Activated CD8-positive, alpha-beta T cell treated with anti-CD3 and anti-CD28 coated beads, Interleukin-2, amount 10 ng/mL, durations not matched to agents 7 days and 5 days (primary cell): ENCODE measurements at regions not wholly inside any gene's neighbourhood (a gene's known extent, or its start where the extent isn't known, plus 50 kb on each side); places are given as distances from the start of the nearest gene placed in this dataset.

Experiments
- ATAC-seq: fragments of 150-1000 bp; cut with Tn5 transposase; one replicate; pipeline ENCODE4 v1.10.0; 2021; ENCODE audit warnings: moderate library complexity
- CTCF ChIA-PET: fragments of 350-600 bp; sonication (Branson Sonifier 250); formaldehyde crosslinking; loops from one replicate; lab custom pipeline; 2021; ENCODE audit warnings: antibody characterized with exemption; lab: Charles Lee
- POLR2A ChIA-PET: fragments of 350-600 bp; sonication (Branson Sonifier 250); formaldehyde crosslinking; loops from one replicate; lab custom pipeline; 2021; ENCODE audit warnings: antibody characterized with exemption; lab: Charles Lee
- DNase-seq: peaks from one replicate; pipeline ENCODE4 v3.0.0-alpha.2; 2020
- H3K27ac Mint-ChIP-seq: one replicate; pipeline ENCODE4 v1.8.0; 2021; ENCODE audit warnings: mild to moderate bottlenecking, mixed read lengths
- H3K27me3 Mint-ChIP-seq: one replicate; pipeline ENCODE4 v1.8.0; 2021; ENCODE audit warnings: low read depth, mixed read lengths
- H3K36me3 Mint-ChIP-seq: one replicate; pipeline ENCODE4 v1.8.0; 2021; ENCODE audit warnings: low read depth, mixed read lengths
- H3K4me1 Mint-ChIP-seq: one replicate; pipeline ENCODE4 v1.8.0; 2021; ENCODE audit warnings: low read depth, mixed read lengths
- H3K4me3 Mint-ChIP-seq: one replicate; pipeline ENCODE4 v1.8.0; 2021; ENCODE audit warnings: mild to moderate bottlenecking, mixed read lengths
- H3K9me3 Mint-ChIP-seq: one replicate; pipeline ENCODE4 v1.8.0; 2022; ENCODE audit warnings: mixed read lengths; ENCODE audit not compliant: insufficient read depth

- Mint-ChIP-seq H3K27ac (no peak overlapping the region), H3K36me3 (no peaks in the 10 kb centered on the region), H3K27me3 (peaks cover 15% of the 10 kb centered on the region), H3K9me3 (no peaks in the 10 kb centered on the region), H3K4me3 (no peak overlapping the region), H3K4me1 (no peaks in the 10 kb centered on the region)
- no peak for DNase-seq
- ATAC-seq, result no peak
- ChIA-PET POLR2A (no interaction called here), CTCF (no interaction called here)
Measured at GRCh38 chr1:201589186-201589585, 50.3 kb downstream of the NAV1 start.

DNA sequence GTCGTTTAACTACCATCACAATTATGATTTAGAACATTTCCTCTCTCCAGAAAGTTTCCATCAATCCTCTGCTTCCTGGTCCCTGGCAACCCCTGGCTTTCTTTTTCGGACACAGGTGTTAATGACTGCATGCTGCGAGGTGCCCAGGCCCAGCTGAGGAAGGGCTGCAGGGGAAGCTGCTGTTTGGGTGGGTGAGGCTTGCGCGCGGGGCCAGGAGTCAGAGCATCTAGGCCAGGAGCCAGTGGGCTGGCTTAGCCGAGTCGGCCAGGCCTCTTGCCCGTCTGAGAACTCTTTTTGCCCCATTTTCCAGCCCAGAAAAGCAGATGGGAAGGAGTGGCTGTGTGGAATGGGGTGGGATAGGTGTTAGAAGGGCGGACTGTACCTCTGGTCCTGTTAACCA, 51.5 kb downstream of the NAV1 start:
- Mint-ChIP-seq H3K9me3 (no peaks in the 10 kb centered on the region), H3K36me3 (no peaks in the 10 kb centered on the region), H3K4me1 (no peaks in the 10 kb centered on the region), H3K27me3 (peaks cover 11% of the 10 kb centered on the region), H3K4me3 (no peak overlapping the region), H3K27ac (no peak overlapping the region)
- DNase-seq, result no peak
- POLR2A ChIA-PET, result no interaction called here
- CTCF ChIA-PET, result no interaction called here
- ATAC-seq, result no peak

DNA sequence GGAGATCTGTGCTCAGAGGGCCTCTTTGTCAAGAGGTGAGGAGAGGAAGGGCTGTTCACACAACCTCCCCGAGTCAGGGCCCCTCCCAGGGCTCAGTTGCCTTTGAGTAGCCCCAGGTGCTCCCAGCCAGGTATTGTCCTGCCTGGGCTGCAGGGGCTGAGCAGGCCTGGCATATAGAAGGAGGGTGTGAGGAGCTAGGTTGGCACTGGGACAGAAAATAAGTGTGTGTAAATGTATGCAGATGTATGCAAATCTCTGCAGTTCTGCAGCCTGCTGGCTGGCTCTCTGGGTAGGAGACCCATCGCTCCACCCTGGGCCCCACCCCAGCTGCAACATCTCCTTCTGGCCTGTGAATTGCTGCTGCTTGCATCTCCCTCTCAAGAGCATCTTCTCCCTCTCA, 52.4 kb downstream of the NAV1 start:
- H3K4me1 Mint-ChIP-seq, result no peaks in the 10 kb centered on the region
- CTCF ChIA-PET, result no interaction called here
- no peaks in the 10 kb centered on the region for H3K9me3 Mint-ChIP-seq
- H3K27ac Mint-ChIP-seq, result no peak overlapping the region
- H3K27me3 Mint-ChIP-seq, result peaks cover 6% of the 10 kb centered on the region
- ATAC-seq (no peak), DNase-seq (no peak)
- H3K36me3 Mint-ChIP-seq, result no peaks in the 10 kb centered on the region
- POLR2A ChIA-PET, result no interaction called here
- H3K4me3 Mint-ChIP-seq, result no peak overlapping the region

GRCh38 chr1:201591981-201592380, 53.1 kb downstream of the NAV1 start:
- ChIA-PET POLR2A (no interaction called here), CTCF (no interaction called here)
- ATAC-seq (no peak), DNase-seq (no peak)
- H3K4me1 Mint-ChIP-seq, result no peaks in the 10 kb centered on the region
- H3K27ac Mint-ChIP-seq, result no peak overlapping the region
- no peaks in the 10 kb centered on the region for H3K9me3 Mint-ChIP-seq
- H3K27me3 Mint-ChIP-seq, result peaks cover 6% of the 10 kb centered on the region
- H3K36me3 Mint-ChIP-seq, result no peaks in the 10 kb centered on the region
- no peak overlapping the region for H3K4me3 Mint-ChIP-seq

DNA sequence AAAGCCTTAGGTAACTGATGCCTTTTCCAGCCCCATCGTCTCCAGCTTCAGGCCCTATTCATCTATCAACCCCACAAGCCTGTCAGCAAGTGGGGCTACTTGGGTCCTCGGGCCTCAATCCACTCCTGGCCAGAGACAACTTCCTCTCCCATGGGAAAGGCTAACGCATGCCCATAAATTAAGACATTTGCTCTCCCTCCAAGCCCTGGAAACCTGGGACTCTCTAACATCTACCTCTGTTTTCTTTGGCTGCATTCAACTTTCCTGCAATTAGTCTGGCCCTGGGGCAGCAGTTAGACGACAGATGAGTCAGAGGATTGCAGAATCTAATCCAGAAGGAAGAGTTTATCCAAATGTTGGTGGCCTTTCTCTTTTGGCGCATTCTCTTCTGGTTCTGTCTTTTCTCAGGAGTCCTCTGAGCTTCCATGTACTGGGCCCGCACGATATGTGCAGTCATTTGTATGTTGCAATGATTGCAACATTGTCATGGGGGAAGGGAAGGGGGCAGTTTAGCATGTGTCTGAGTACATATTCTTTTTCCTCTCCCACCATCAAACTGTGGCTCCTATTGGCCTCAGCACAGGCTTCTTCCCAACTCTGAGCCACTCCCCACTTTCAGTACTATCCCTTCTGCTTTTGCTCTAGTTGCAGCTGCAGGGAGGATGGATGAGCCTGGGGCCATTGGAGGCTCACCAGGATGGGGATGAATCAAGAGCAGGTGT, 54.4 kb downstream of the NAV1 start:
- H3K27ac Mint-ChIP-seq, result no peak overlapping the region
- ATAC-seq (no peak), DNase-seq (no peak)
- no peaks in the 10 kb centered on the region for H3K9me3 Mint-ChIP-seq
- no peaks in the 10 kb centered on the region for H3K4me1 Mint-ChIP-seq
- no peak overlapping the region for H3K4me3 Mint-ChIP-seq
- POLR2A ChIA-PET, result no interaction called here
- peaks cover 2% of the 10 kb centered on the region for H3K27me3 Mint-ChIP-seq
- CTCF ChIA-PET, result interaction anchor here (0.8 kb wide), 1 partner anchor 80 kb away, joined by 3 read pairs; no protein-coding TSS in a partner anchor
- no peaks in the 10 kb centered on the region for H3K36me3 Mint-ChIP-seq

GRCh38 chr1:201594575-201595245, 55.8 kb downstream of the NAV1 start:
- ATAC-seq (no peak), DNase-seq (no peak)
- no peaks in the 10 kb centered on the region for H3K9me3 Mint-ChIP-seq
- no peaks in the 10 kb centered on the region for H3K27me3 Mint-ChIP-seq
- no peaks in the 10 kb centered on the region for H3K36me3 Mint-ChIP-seq
- H3K27ac Mint-ChIP-seq, result no peak overlapping the region
- POLR2A ChIA-PET, result interaction anchor here (1.0 kb wide), 1 partner anchor 12 kb away, joined by 3 read pairs; no protein-coding TSS in a partner anchor
- H3K4me3 Mint-ChIP-seq, result no peak overlapping the region
- no peaks in the 10 kb centered on the region for H3K4me1 Mint-ChIP-seq
- CTCF ChIA-PET, result no interaction called here

DNA sequence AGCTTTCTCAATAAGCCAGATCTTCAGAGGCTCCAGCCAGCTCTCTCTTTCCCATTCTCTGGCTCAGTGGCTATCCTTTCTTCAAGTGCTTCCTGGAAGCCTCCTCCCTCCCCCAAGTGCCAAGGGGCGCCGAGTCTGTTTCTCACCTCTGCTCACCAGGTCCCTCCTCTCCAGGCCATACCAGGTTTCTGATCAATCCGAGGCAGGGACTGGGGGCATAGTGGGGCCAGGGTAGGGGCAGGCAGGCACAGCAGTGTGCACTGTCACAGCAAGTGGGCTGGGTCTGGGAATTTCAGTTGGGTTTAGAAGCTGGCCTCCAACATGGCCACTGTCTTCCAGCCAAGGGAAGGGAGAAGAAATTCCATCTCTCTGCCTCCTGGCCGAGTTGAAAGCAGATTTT, 56.5 kb downstream of the NAV1 start:
- ChIA-PET POLR2A (interaction anchor here (1.0 kb wide), 1 partner anchor 13 kb away, joined by 3 read pairs; no protein-coding TSS in a partner anchor), CTCF (no interaction called here)
- Mint-ChIP-seq H3K27ac (no peak overlapping the region), H3K4me1 (no peaks in the 10 kb centered on the region), H3K27me3 (no peaks in the 10 kb centered on the region), H3K9me3 (no peaks in the 10 kb centered on the region), H3K4me3 (no peak overlapping the region), H3K36me3 (no peaks in the 10 kb centered on the region)
- DNase-seq, result no peak
- no peak for ATAC-seq

GRCh38 chr1:201596101-201596868, 57.4 kb downstream of the NAV1 start:
- Mint-ChIP-seq H3K9me3 (no peaks in the 10 kb centered on the region), H3K4me1 (no peaks in the 10 kb centered on the region), H3K4me3 (no peak overlapping the region), H3K27ac (no peak overlapping the region), H3K27me3 (no peaks in the 10 kb centered on the region), H3K36me3 (no peaks in the 10 kb centered on the region)
- DNase-seq (no peak), ATAC-seq (no peak)
- POLR2A ChIA-PET, result no interaction called here
- CTCF ChIA-PET, result no interaction called here

GRCh38 chr1:201597551-201598230, 58.8 kb downstream of the NAV1 start:
- no peaks in the 10 kb centered on the region for H3K36me3 Mint-ChIP-seq

DNA sequence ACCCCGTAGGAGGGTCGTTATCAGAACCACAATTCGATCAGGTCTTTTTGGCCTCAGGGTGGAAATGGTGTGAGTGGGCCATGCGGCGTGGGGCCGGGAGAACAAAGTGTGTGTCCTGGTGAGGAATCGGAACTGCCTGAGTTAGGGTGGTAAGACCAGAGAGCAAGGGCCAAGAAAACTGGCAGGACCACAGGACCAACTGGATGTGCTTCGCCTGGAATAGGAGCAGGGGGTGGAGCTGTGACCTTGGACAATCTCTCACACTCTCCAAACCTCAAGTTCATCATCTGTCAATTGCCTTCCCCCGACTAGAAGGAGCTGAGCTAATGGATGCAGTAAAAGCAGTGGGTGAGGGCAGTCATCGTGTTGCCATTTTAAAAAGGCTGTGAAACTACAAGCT, 59.5 kb downstream of the NAV1 start:
- ATAC-seq, result no peak
- H3K36me3 Mint-ChIP-seq, result no peaks in the 10 kb centered on the region
- H3K4me3 Mint-ChIP-seq, result no peak overlapping the region
- no peaks in the 10 kb centered on the region for H3K27me3 Mint-ChIP-seq
- H3K9me3 Mint-ChIP-seq, result no peaks in the 10 kb centered on the region
- POLR2A ChIA-PET, result no interaction called here
- CTCF ChIA-PET, result no interaction called here
- no peaks in the 10 kb centered on the region for H3K4me1 Mint-ChIP-seq
- no peak for DNase-seq
- no peak overlapping the region for H3K27ac Mint-ChIP-seq

More at GRCh38 chr1:201597551-201598230, 58.8 kb downstream of the NAV1 start:
- H3K27me3 Mint-ChIP-seq, result no peaks in the 10 kb centered on the region
- no peak overlapping the region for H3K27ac Mint-ChIP-seq
- POLR2A ChIA-PET, result no interaction called here
- H3K4me1 Mint-ChIP-seq, result no peaks in the 10 kb centered on the region
- ATAC-seq, result no peak
- CTCF ChIA-PET, result no interaction called here
- H3K9me3 Mint-ChIP-seq, result no peaks in the 10 kb centered on the region
- no peak overlapping the region for H3K4me3 Mint-ChIP-seq
- DNase-seq, result no peak

- Mint-ChIP-seq H3K27ac (no peak overlapping the region), H3K4me3 (no peak overlapping the region), H3K9me3 (no peaks in the 10 kb centered on the region), H3K36me3 (no peaks in the 10 kb centered on the region), H3K27me3 (no peaks in the 10 kb centered on the region), H3K4me1 (no peaks in the 10 kb centered on the region)
- ChIA-PET CTCF (no interaction called here), POLR2A (no interaction called here)
- DNase-seq (no peak), ATAC-seq (no peak)
Measured at GRCh38 chr1:201598973-201599372, 60.0 kb downstream of the NAV1 start.
